NCI-H146 treated with DMSO at 0.1 percent for 48 hours (cell line): ENCODE measurements at regions not wholly inside any gene's neighbourhood (a gene's known extent, or its start where the extent isn't known, plus 50 kb on each side); places are given as distances from the start of the nearest gene placed in this dataset.

Source experiments
- DNase-seq: peaks from one replicate; lab custom pipeline; 2025; ENCODE audit not compliant: unreplicated experiment; lab: John Stamatoyannopoulos, UW

- DNase-seq = peak; percentile 54
Measured at GRCh38 chr15:60093273-60094067, 89.4 kb downstream of the FOXB1 start.

- DNase-seq = no peak
Measured at GRCh38 chr15:60095711-60096110, 91.6 kb downstream of the FOXB1 start.

- no peak for DNase-seq
Measured at GRCh38 chr15:60096157-60096556, 92.0 kb downstream of the FOXB1 start.

GRCh38 chr15:60101416-60101815, 97.3 kb downstream of the FOXB1 start:
- no peak for DNase-seq

- no peak for DNase-seq
Measured at GRCh38 chr15:60102748-60103147, 98.6 kb downstream of the FOXB1 start.

- DNase-seq = no peak
Measured at GRCh38 chr15:60110909-60111308, 106.8 kb downstream of the FOXB1 start.

- no peak for DNase-seq
Measured at GRCh38 chr15:60115579-60116380, 111.7 kb downstream of the FOXB1 start.

GRCh38 chr15:60116456-60117089, 112.5 kb downstream of the FOXB1 start:
- no peak for DNase-seq

GRCh38 chr15:60118146-60118545, 114.0 kb downstream of the FOXB1 start:
- no peak for DNase-seq

GRCh38 chr15:60118626-60119025, 114.5 kb downstream of the FOXB1 start:
- no peak for DNase-seq

GRCh38 chr15:60119101-60119500, 115.0 kb downstream of the FOXB1 start:
- DNase-seq = no peak

- no peak for DNase-seq
Measured at GRCh38 chr15:60120100-60120499, 116.0 kb downstream of the FOXB1 start.

- DNase-seq = no peak
Measured at GRCh38 chr15:60121845-60122244, 117.7 kb downstream of the FOXB1 start.

GRCh38 chr15:60122691-60123090, 118.6 kb downstream of the FOXB1 start:
- DNase-seq = no peak

- DNase-seq = no peak
Measured at GRCh38 chr15:60124460-60125070, 120.5 kb downstream of the FOXB1 start.

- no peak for DNase-seq
Measured at GRCh38 chr15:60125334-60125733, 121.2 kb downstream of the FOXB1 start.

- DNase-seq = no peak
Measured at GRCh38 chr15:60126200-60126599, 122.1 kb downstream of the FOXB1 start.

GRCh38 chr15:60126661-60127060, 122.5 kb downstream of the FOXB1 start:
- DNase-seq = no peak

GRCh38 chr15:60128000-60128376, 123.9 kb downstream of the FOXB1 start:
- DNase-seq = no peak

GRCh38 chr15:60128710-60129109, 124.6 kb downstream of the FOXB1 start:
- DNase-seq = no peak

- no peak for DNase-seq
Measured at GRCh38 chr15:60130398-60130797, 126.3 kb downstream of the FOXB1 start.
